Activated naive CD8-positive, alpha-beta T cell (primary cell): ENCODE measurements at regions not wholly inside any gene's neighbourhood (a gene's known extent, or its start where the extent isn't known, plus 50 kb on each side); places are given as distances from the start of the nearest gene placed in this dataset.

Experiments used
- H3K27ac Mint-ChIP-seq: one replicate; pipeline ENCODE4 v1.8.0; 2021; ENCODE audit warnings: mixed read lengths
- H3K27me3 Mint-ChIP-seq: one replicate; pipeline ENCODE4 v1.8.0; 2021; ENCODE audit warnings: mixed read lengths
- H3K36me3 Mint-ChIP-seq: one replicate; pipeline ENCODE4 v1.8.0; 2021; ENCODE audit warnings: mixed read lengths
- H3K4me1 Mint-ChIP-seq: one replicate; pipeline ENCODE4 v1.8.0; 2021; ENCODE audit warnings: low read depth, mixed read lengths
- H3K4me3 Mint-ChIP-seq: one replicate; pipeline ENCODE4 v1.8.0; 2021; ENCODE audit warnings: mild to moderate bottlenecking, mixed read lengths
- H3K9me3 Mint-ChIP-seq: one replicate; pipeline ENCODE4 v1.8.0; 2021; ENCODE audit warnings: low read depth, mixed read lengths

GRCh38 chr21:28336314-28336713, 656.4 kb downstream of the LTN1 start:
- Mint-ChIP-seq H3K4me3 (no peak overlapping the region), H3K27ac (no peak overlapping the region), H3K4me1 (no peaks in the 10 kb centered on the region), H3K27me3 (no peaks in the 10 kb centered on the region), H3K9me3 (no peaks in the 10 kb centered on the region), H3K36me3 (no peaks in the 10 kb centered on the region)

DNA sequence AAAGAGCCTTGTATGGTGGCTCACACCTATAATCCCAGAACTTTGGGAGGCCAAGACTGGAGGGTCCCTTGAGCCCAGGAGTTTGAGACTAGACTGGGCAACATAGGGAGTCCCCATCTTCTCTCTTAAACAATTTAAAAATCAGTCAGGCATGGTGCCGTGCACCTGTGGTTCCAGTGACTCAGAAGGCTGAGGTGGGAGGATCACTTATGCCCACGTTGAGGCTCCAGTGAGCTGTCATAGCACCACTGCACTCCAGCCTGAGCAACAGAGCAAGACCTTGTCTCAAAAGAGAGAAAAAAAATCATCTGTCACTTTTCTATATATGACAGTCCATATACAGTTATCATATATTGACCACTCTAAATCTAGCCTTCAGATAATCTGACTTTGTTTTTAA, 658.3 kb downstream of the LTN1 start:
- H3K9me3 Mint-ChIP-seq: no peaks in the 10 kb centered on the region
- H3K36me3 Mint-ChIP-seq: peaks cover 2% of the 10 kb centered on the region
- no peak overlapping the region for H3K4me3 Mint-ChIP-seq
- no peaks in the 10 kb centered on the region for H3K4me1 Mint-ChIP-seq
- H3K27ac Mint-ChIP-seq: no peak overlapping the region
- no peaks in the 10 kb centered on the region for H3K27me3 Mint-ChIP-seq

GRCh38 chr21:28333578-28334075, 659.0 kb downstream of the LTN1 start:
- no peak overlapping the region for H3K4me3 Mint-ChIP-seq
- peaks cover 1% of the 10 kb centered on the region for H3K27me3 Mint-ChIP-seq
- H3K27ac Mint-ChIP-seq: no peak overlapping the region
- H3K4me1 Mint-ChIP-seq: no peaks in the 10 kb centered on the region
- H3K9me3 Mint-ChIP-seq: no peaks in the 10 kb centered on the region
- H3K36me3 Mint-ChIP-seq: peaks cover 2% of the 10 kb centered on the region

DNA sequence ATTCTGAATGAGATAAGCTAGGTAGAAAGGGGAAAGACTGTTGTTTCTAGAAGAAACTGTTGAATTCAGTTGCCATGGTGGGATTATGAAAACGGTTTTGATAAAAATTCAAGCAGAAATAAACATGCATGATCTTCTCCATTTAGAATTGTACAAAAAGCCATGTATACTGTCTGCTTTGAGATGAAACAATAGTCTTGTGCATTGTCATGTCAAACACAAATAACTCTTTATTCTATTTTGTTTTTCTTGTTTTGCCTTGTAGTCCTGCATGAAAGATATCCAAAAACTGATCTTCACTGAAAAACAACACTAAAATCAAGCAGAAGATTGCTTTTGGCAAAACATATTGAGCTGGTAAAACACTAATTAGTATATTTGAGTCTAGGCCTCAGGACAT, 659.9 kb downstream of the LTN1 start:
- Mint-ChIP-seq H3K27ac (no peak overlapping the region), H3K9me3 (no peaks in the 10 kb centered on the region), H3K4me1 (no peaks in the 10 kb centered on the region), H3K36me3 (peaks cover 2% of the 10 kb centered on the region), H3K27me3 (peaks cover 3% of the 10 kb centered on the region), H3K4me3 (no peak overlapping the region)

GRCh38 chr21:28325618-28326017, 667.1 kb downstream of the LTN1 start:
- Mint-ChIP-seq H3K4me3 (no peak overlapping the region), H3K27ac (no peak overlapping the region), H3K9me3 (peaks cover 16% of the 10 kb centered on the region), H3K4me1 (no peaks in the 10 kb centered on the region), H3K27me3 (peaks cover 4% of the 10 kb centered on the region), H3K36me3 (peaks cover 2% of the 10 kb centered on the region)

- H3K27ac Mint-ChIP-seq: no peak overlapping the region
These were observed 668.0 kb downstream of the LTN1 start for GRCh38 chr21:28324690-28325089.

GRCh38 chr21:28317177-28317950, 675.3 kb downstream of the LTN1 start:
- H3K4me1 Mint-ChIP-seq: no peaks in the 10 kb centered on the region
- H3K4me3 Mint-ChIP-seq: no peak overlapping the region
- H3K9me3 Mint-ChIP-seq: peaks cover 4% of the 10 kb centered on the region
- H3K27ac Mint-ChIP-seq: no peak overlapping the region
- no peaks in the 10 kb centered on the region for H3K27me3 Mint-ChIP-seq
- no peaks in the 10 kb centered on the region for H3K36me3 Mint-ChIP-seq

More at GRCh38 chr21:28324690-28325089, 668.0 kb downstream of the LTN1 start:
- no peaks in the 10 kb centered on the region for H3K4me1 Mint-ChIP-seq
- H3K36me3 Mint-ChIP-seq: no peaks in the 10 kb centered on the region
- H3K27me3 Mint-ChIP-seq: peaks cover 4% of the 10 kb centered on the region
- no peak overlapping the region for H3K4me3 Mint-ChIP-seq
- H3K9me3 Mint-ChIP-seq: peaks cover 16% of the 10 kb centered on the region

- Mint-ChIP-seq H3K9me3 (peaks cover 5% of the 10 kb centered on the region), H3K4me1 (no peaks in the 10 kb centered on the region), H3K36me3 (no peaks in the 10 kb centered on the region), H3K27ac (no peak overlapping the region), H3K4me3 (no peak overlapping the region), H3K27me3 (no peaks in the 10 kb centered on the region)
These were observed 681.1 kb downstream of the LTN1 start for GRCh38 chr21:28311411-28312190.

DNA sequence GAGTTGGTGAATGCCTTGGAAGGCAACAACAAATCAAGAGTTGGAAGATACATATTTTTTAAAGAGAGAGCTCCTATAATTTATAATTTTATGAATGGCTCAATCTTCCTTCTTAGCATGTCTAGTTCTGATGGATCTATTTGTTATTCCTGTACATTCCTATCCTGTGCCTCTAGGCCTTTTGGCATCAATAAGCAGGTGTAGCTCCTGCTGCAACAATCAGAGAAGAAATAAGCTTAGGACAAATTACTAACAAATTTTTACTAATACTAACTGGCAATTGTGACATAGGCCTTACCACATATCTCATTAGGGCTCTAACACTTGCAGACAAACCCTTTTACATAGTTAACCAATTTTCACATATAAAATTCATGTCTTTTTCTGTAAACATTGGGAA, 682.0 kb downstream of the LTN1 start:
- peaks cover 5% of the 10 kb centered on the region for H3K9me3 Mint-ChIP-seq
- no peaks in the 10 kb centered on the region for H3K27me3 Mint-ChIP-seq
- H3K27ac Mint-ChIP-seq: no peak overlapping the region

GRCh38 chr21:28310171-28310685, 682.4 kb downstream of the LTN1 start:
- peaks cover 2% of the 10 kb centered on the region for H3K27me3 Mint-ChIP-seq
- H3K9me3 Mint-ChIP-seq: peaks cover 5% of the 10 kb centered on the region
- no peak overlapping the region for H3K4me3 Mint-ChIP-seq
- H3K4me1 Mint-ChIP-seq: no peaks in the 10 kb centered on the region
- H3K36me3 Mint-ChIP-seq: no peaks in the 10 kb centered on the region
- H3K27ac Mint-ChIP-seq: no peak overlapping the region

More for the DNA sequence above, 682.0 kb downstream of the LTN1 start:
- Mint-ChIP-seq H3K4me3 (no peak overlapping the region), H3K4me1 (no peaks in the 10 kb centered on the region), H3K36me3 (no peaks in the 10 kb centered on the region)

- peaks cover 5% of the 10 kb centered on the region for H3K9me3 Mint-ChIP-seq
- H3K4me3 Mint-ChIP-seq: no peak overlapping the region
- no peaks in the 10 kb centered on the region for H3K4me1 Mint-ChIP-seq
- H3K27ac Mint-ChIP-seq: no peak overlapping the region
- peaks cover 2% of the 10 kb centered on the region for H3K27me3 Mint-ChIP-seq
- no peaks in the 10 kb centered on the region for H3K36me3 Mint-ChIP-seq
These were observed 683.1 kb downstream of the LTN1 start for GRCh38 chr21:28309596-28309995.

DNA sequence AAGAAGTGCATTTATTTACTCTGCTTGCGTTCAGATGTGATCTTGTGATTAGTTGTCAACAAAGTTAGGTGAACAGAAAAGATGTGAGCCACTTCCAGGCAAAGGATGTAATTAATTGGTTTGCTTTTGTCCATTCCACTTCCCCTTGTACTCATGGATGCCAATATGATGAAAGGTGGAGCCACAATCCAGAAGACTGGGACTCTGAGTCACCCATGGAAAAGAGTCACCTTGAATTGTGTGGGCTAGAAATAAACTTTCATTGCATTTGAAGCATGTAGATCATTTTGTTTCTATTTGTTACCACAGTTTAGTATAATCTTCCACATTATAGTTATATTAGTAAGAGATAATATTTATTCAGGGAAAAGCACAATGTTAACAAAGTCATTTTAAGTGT, 684.2 kb downstream of the LTN1 start:
- Mint-ChIP-seq H3K4me1 (no peaks in the 10 kb centered on the region), H3K36me3 (no peaks in the 10 kb centered on the region), H3K27ac (no peak overlapping the region), H3K9me3 (peaks cover 5% of the 10 kb centered on the region), H3K4me3 (no peak overlapping the region), H3K27me3 (peaks cover 2% of the 10 kb centered on the region)

DNA sequence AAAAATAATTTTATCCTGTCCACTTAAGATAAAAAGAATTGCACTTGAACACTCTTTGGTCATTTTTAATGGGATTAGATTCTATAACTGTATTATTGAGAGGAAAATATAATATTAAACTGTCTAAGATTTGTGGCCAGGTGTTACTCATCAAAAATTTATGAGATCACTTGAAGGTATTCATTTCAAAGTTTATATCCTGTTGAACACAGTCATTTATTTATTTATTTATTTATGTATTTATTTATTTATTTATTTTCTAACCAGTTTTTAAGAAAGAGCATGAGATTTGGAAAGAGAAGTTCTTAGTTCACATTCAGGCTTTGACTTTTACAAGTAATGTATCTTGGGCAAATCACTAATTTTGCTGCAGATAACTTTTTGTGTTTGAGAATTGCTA, 692.7 kb downstream of the LTN1 start:
- Mint-ChIP-seq H3K36me3 (no peaks in the 10 kb centered on the region), H3K4me1 (no peaks in the 10 kb centered on the region), H3K27ac (no peak overlapping the region), H3K27me3 (no peaks in the 10 kb centered on the region), H3K9me3 (no peaks in the 10 kb centered on the region), H3K4me3 (no peak overlapping the region)

DNA sequence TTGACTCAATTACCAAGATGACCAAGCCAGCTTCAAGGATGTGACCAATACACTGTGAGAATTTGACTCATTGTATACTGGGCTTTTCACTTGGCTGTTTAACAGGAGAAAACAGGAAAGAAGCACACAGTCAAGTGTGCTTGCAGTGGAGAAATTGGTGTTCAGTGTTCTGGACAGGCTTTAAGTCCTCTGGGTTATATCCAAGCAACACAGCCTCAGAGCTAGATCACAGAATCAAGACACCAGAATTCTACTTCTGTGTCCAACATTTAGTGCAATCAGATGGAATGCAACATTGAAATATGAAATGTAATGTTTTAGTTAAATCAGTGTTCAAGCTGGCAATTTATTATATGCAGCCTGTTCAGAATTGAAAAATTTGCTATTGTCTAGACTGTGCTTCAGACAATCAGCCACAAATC, 694.4 kb downstream of the LTN1 start:
- no peak overlapping the region for H3K27ac Mint-ChIP-seq
- H3K4me3 Mint-ChIP-seq: no peak overlapping the region
- no peaks in the 10 kb centered on the region for H3K36me3 Mint-ChIP-seq
- no peaks in the 10 kb centered on the region for H3K4me1 Mint-ChIP-seq
- H3K9me3 Mint-ChIP-seq: no peaks in the 10 kb centered on the region
- no peaks in the 10 kb centered on the region for H3K27me3 Mint-ChIP-seq

GRCh38 chr21:28294051-28294450, 698.6 kb downstream of the LTN1 start:
- Mint-ChIP-seq H3K27me3 (no peaks in the 10 kb centered on the region), H3K9me3 (peaks cover 10% of the 10 kb centered on the region), H3K36me3 (no peaks in the 10 kb centered on the region), H3K4me1 (no peaks in the 10 kb centered on the region), H3K27ac (no peak overlapping the region), H3K4me3 (no peak overlapping the region)
